ENCODE measurements at regions not wholly inside any gene's neighbourhood (a gene's known extent, or its start where the extent isn't known, plus 50 kb on each side); places are given as distances from the start of the nearest gene placed in this dataset.

- no peak for DNase-seq (ENCODE audit: low read depth in 2 of 2)
These were observed 54.4 kb downstream of the ZNF503 start for GRCh38 chr10:75347186-75347585.

- no peak for DNase-seq (ENCODE audit: low read depth in 2 of 2)
These were observed 55.8 kb downstream of the ZNF503 start for GRCh38 chr10:75345738-75346137.

GRCh38 chr10:75344170-75344569, 57.4 kb downstream of the ZNF503 start:
- DNase-seq (ENCODE audit: low read depth in 2 of 2) = no peak

- DNase-seq (ENCODE audit: low read depth in 2 of 2) = no peak
These were observed 59.2 kb downstream of the ZNF503 start for GRCh38 chr10:75342397-75342796.

GRCh38 chr10:75335983-75336382, 65.6 kb downstream of the ZNF503 start:
- no peak for DNase-seq (ENCODE audit: low read depth in 2 of 2)

GRCh38 chr10:75335191-75335590, 66.4 kb downstream of the ZNF503 start:
- DNase-seq (ENCODE audit: low read depth in 2 of 2) = no peak

GRCh38 chr10:75334720-75335119, 66.8 kb downstream of the ZNF503 start:
- DNase-seq (ENCODE audit: low read depth in 2 of 2) = no peak

GRCh38 chr10:75332081-75332480, 69.5 kb downstream of the ZNF503 start:
- no peak for DNase-seq (ENCODE audit: low read depth in 2 of 2)

- DNase-seq (ENCODE audit: low read depth in 2 of 2) = no peak
These were observed 70.5 kb downstream of the ZNF503 start for GRCh38 chr10:75331081-75331480.

GRCh38 chr10:75329190-75329745, 72.3 kb downstream of the ZNF503 start:
- no peak for DNase-seq (ENCODE audit: low read depth in 2 of 2)

GRCh38 chr10:75326306-75326705, 75.3 kb downstream of the ZNF503 start:
- no peak for DNase-seq (ENCODE audit: low read depth in 2 of 2)

- DNase-seq (ENCODE audit: low read depth in 2 of 2) = no peak
These were observed 82.3 kb downstream of the ZNF503 start for GRCh38 chr10:75319274-75319673.

- DNase-seq (ENCODE audit: low read depth in 2 of 2) = no peak
These were observed 78.8 kb upstream of the COMTD1 start for GRCh38 chr10:75314570-75314969.

GRCh38 chr10:75312440-75312839, 76.7 kb upstream of the COMTD1 start:
- no peak for DNase-seq (ENCODE audit: low read depth in 2 of 2)

GRCh38 chr10:75305675-75306074, 69.9 kb upstream of the COMTD1 start:
- no peak for DNase-seq (ENCODE audit: low read depth in 2 of 2)

GRCh38 chr10:75304741-75305390, 69.1 kb upstream of the COMTD1 start:
- DNase-seq (ENCODE audit: low read depth in 2 of 2) = no peak

GRCh38 chr10:75304313-75304712, 68.6 kb upstream of the COMTD1 start:
- no peak for DNase-seq (ENCODE audit: low read depth in 2 of 2)

- DNase-seq (ENCODE audit: low read depth in 2 of 2) = no peak
These were observed 67.5 kb upstream of the COMTD1 start for GRCh38 chr10:75303045-75303777.

- no peak for DNase-seq (ENCODE audit: low read depth in 2 of 2)
These were observed 66.3 kb upstream of the COMTD1 start for GRCh38 chr10:75302029-75302428.

GRCh38 chr10:75297021-75297599, 61.4 kb upstream of the COMTD1 start:
- DNase-seq (ENCODE audit: low read depth in 2 of 2) = no peak

GRCh38 chr10:75295868-75296441, 60.2 kb upstream of the COMTD1 start:
- no peak for DNase-seq (ENCODE audit: low read depth in 2 of 2)

GRCh38 chr10:75294866-75295701, 59.3 kb upstream of the COMTD1 start:
- peak; percentile 11 to 24 for DNase-seq (ENCODE audit: low read depth in 2 of 2)
